ENCODE measurements at regions not wholly inside any gene's neighbourhood (a gene's known extent, or its start where the extent isn't known, plus 50 kb on each side); places are given as distances from the start of the nearest gene placed in this dataset.
"Not testable (repeated sequence)": the region's sequence is repeated elsewhere in the genome, so short reads cannot be mapped to it uniquely, and the experiment has no call there.

DNA sequence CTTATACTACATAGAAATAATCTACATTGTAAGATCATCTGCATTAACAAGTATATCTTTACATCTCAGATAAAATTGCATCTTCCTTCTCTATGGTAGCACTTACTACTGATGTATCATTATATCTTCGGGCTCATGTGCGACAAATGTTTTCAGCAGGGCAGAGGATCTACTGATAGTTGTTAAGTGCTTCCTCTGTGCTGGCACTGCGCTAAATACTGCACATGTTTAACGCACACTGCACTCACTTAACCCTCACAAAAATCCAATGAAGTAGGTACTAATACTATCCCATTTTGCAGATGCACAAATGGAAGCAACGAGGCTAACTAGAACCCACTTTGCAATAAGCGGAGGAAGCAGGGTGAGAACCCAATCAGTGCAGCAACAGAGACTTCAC lies 75.6 kb upstream of the USP25 start:
- no peak for DNase-seq (ENCODE audit: low read depth)
- no peak for TF ChIP-seq CTCF (conservative IDR thresholded peaks at IDR 0.05; ENCODE audit: low read length)
- H3K4me3 ChIP-seq (ENCODE audit: low read length): no peak overlapping the region

DNA sequence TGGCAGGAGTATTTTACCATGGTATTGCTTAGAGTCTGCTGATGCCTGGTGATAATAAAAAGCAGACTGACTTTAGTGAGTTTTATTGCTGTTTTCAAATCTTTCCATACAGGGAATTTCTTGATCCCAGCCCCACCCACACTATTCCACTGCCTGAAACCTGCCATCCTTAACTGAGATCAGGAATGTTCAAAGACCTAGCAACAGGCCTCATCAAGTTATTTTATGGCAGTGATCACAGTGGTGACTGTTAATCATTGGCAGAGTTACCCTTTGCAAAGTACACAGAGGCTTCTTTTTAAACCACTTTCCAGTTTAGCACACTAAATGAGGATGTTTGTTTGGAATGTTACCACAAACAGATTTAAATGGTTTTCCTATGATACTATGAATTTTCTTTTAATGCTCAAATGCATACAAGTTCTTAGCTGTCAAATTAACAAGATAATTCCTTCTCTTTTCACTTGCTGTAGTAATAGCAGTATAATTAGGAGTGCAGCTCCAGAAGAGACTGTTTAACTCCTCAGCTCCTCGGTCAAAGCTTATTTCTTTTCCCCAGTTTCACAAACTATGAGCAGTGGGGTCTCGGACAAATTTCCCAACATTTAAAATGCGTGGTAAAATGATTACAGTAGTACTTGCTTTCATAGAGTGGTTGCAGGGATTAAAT lies 69.9 kb upstream of the USP25 start:
- TF ChIP-seq CTCF (conservative IDR thresholded peaks at IDR 0.05; ENCODE audit: low read length): no peak
- H3K4me3 ChIP-seq (ENCODE audit: low read length): no peak overlapping the region
- peak; percentile 33 for DNase-seq (ENCODE audit: low read depth)

DNA sequence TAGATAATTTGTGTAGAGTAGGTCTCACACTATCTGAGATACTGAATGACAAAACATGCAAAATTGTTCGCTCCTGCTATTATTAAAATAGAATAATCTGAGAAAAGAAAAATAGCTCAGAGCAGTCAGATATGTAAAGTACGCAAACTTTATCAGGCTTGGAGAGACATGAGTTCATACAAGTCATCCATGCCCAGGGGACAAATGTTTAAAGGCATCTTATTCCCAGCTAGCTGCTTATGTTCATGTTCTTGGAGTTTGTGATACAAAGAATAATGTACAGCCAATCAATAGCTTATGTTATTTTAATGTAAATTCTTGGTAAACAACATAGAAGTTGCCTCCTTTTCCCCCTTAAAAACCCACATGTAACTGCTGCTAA lies 69.4 kb upstream of the USP25 start:
- TF ChIP-seq CTCF (conservative IDR thresholded peaks at IDR 0.05; ENCODE audit: low read length): no peak
- no peak overlapping the region for H3K4me3 ChIP-seq (ENCODE audit: low read length)

GRCh38 chr21:15667010-15667409 lies 62.8 kb upstream of the USP25 start:
- no peak for TF ChIP-seq CTCF (conservative IDR thresholded peaks at IDR 0.05; ENCODE audit: low read length)
- H3K4me3 ChIP-seq (ENCODE audit: low read length): no peak overlapping the region
- DNase-seq (ENCODE audit: low read depth): peak; percentile 77

More for the DNA sequence above, 69.4 kb upstream of the USP25 start:
- DNase-seq (ENCODE audit: low read depth): no peak

- no peak overlapping the region for H3K4me3 ChIP-seq (ENCODE audit: low read length)
- no peak for DNase-seq (ENCODE audit: low read depth)
- TF ChIP-seq CTCF (conservative IDR thresholded peaks at IDR 0.05; ENCODE audit: low read length): no peak
Observed at GRCh38 chr21:15667819-15668218, 62.0 kb upstream of the USP25 start.

DNA sequence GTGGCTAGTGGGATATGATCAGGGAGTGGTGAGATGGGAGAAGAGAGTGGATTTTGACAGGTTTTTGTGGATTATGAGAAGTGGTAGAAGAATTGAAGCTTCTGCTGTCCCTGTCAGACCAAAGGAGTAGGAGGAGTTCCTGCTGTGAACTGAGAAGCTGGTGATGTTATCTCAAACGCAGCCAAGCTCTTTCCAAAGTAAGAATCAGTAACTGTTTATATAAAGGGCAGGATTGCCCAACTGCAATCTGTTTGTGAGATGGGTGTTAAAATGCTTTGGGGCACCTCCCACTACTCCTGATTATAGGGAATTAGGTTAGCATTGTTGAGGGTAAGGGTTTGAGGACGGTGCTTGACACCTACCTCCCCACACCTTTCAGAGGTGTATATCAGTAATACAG lies 60.5 kb upstream of the USP25 start:
- no peak for TF ChIP-seq CTCF (conservative IDR thresholded peaks at IDR 0.05; ENCODE audit: low read length)
- DNase-seq (ENCODE audit: low read depth): peak; percentile 24
- no peak overlapping the region for H3K4me3 ChIP-seq (ENCODE audit: low read length)

DNA sequence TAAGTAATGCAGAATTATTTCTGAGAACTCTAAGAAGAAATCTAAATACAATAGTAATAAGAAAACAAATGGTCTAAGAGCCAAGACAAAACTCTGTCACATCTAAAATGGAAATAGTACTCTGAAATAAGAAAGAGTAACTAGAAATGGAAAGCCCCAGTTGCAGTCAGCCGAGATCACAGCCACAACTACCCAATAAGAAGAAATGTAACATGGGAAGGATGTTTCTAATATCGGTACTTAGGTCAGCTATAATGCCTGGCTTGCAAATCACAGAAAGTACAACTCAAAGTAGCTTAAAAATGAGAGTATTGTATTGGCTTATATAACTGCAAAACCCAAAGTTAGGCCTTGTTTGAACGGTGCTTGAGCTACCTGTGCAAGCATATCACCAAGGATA lies 58.6 kb upstream of the USP25 start:
- DNase-seq (ENCODE audit: low read depth): no peak
- no peak for TF ChIP-seq CTCF (conservative IDR thresholded peaks at IDR 0.05; ENCODE audit: low read length)
- H3K4me3 ChIP-seq (ENCODE audit: low read length): no peak overlapping the region

DNA sequence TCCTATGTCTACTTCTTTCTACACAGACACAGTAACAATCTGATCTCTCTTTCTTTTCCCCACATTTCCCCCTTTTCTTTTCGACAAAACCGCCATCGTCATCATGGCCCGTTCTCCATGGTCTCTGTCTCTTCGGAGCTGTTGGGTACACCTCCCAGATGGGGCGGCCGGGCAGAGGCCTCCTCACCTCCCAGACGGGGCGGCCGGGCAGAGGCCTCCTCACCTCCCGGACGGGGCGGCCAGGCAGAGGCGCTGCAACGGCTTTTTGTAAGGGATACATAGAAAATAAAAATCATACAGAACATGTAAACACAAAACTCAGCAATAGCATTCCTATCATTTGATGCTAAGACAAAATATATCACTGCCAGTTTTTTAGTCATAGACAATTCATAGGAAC lies 57.2 kb upstream of the USP25 start:
- not testable (repeated sequence) for DNase-seq (ENCODE audit: low read depth); H3K4me3 ChIP-seq (ENCODE audit: low read length)
